Epithelial cell of esophagus (primary cell): ENCODE measurements at regions not wholly inside any gene's neighbourhood (a gene's known extent, or its start where the extent isn't known, plus 50 kb on each side); places are given as distances from the start of the nearest gene placed in this dataset.

Experiments
- DNase-seq: peaks from one replicate; pipeline ENCODE4 v3.0.0; 2010; ENCODE audit warnings: low read depth
- H3K4me3 ChIP-seq: 2 replicates; pipeline ENCODE4 v1.5.1; 2011; ENCODE audit warnings: mild to moderate bottlenecking, low read length, control low read depth
- TF ChIP-seq, protein P1 (sequence below): IDR thresholded peaks from 2 replicates; pipeline ENCODE4 v1.5.1; 2011; ENCODE audit warnings: low read depth, mild to moderate bottlenecking, low read length, control low read depth, inconsistent platforms; ENCODE audit not compliant: insufficient read depth; ENCODE audit errors: missing control alignments

DNA sequence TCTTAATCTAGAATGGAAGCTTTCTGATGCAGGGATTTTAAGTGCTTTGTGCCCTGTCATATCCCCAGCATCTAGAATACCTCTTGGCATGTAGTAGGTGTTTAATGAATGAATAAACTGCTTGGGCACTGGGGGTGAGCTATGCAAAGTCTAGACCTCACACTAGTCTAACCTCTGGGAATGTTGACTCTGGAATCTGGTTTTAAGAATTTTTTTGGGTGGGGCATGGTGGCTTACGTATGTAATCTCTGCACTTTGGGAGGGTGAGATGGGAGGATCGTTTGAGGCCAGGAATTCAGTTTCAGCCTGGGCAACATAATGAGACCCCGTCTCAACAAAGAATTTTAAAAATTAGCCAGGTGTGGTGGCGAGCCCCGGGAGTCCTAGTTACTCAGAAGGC, 146.3 kb upstream of the RGMA start:
- DNase-seq = no peak
- TF ChIP-seq, protein P1, sequence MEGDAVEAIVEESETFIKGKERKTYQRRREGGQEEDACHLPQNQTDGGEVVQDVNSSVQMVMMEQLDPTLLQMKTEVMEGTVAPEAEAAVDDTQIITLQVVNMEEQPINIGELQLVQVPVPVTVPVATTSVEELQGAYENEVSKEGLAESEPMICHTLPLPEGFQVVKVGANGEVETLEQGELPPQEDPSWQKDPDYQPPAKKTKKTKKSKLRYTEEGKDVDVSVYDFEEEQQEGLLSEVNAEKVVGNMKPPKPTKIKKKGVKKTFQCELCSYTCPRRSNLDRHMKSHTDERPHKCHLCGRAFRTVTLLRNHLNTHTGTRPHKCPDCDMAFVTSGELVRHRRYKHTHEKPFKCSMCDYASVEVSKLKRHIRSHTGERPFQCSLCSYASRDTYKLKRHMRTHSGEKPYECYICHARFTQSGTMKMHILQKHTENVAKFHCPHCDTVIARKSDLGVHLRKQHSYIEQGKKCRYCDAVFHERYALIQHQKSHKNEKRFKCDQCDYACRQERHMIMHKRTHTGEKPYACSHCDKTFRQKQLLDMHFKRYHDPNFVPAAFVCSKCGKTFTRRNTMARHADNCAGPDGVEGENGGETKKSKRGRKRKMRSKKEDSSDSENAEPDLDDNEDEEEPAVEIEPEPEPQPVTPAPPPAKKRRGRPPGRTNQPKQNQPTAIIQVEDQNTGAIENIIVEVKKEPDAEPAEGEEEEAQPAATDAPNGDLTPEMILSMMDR = no peak
- H3K4me3 ChIP-seq = no peak overlapping the region

DNA sequence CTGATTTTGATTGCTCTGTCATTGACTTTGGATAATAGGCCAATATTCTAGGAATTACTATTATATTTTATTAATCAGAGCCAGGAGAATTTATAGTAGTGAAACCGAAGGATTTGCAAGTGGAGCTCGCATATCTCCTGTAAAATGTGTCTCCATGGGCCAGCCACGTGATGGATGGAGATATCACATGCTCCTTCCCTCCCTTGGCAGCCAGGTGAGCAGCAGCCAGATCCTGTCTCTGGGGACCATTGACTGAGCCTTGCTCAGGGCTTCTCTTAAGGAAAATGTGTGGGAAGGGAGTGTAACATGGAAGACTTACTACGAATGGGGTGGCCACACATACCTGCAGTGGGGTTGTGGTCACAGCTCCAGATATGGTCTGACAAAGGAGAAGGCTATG, 144.7 kb upstream of the RGMA start:
- DNase-seq = no peak
- TF ChIP-seq, protein P1 = no peak
- no peak overlapping the region for H3K4me3 ChIP-seq

DNA sequence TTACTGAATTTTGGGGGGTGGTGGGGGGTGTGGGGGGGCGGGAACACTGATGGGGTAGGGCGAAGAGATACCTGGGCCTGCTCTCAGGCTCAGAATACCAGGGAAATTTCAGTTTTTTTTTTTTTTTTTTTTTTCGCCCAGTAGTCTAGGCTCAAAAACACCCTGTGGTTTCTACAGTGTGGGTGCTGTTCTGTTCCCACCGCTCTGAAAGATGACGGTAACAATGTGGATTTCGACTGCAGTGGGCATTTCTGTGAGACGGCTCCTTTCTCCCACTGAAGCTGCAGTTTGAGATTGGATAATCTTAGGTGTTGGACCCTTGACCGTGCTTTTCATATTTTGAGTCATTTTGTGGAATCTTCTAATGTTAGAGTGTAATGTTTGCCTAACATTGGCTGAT, 143.8 kb upstream of the RGMA start:
- TF ChIP-seq, protein P1 = no peak
- H3K4me3 ChIP-seq = no peak overlapping the region
- DNase-seq = no peak

DNA sequence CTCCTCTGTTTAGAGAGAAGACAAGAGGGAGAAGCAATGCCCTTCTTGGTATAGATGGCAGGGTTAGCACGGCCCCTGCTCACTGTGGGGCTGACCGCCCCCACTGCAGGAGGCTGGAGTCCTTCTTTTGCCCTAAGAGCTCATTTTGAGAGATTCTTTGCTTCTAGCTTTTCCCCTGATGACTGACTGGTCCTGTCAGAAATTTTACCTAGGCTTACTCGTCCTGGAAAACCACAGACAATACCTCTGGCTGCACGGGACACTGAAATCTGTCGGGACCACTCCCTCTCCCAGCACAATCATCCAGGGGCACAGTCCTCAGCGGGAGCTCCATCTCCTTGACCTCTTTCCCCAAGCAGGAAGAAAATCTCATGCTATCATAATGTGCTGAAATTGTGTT, 143.0 kb upstream of the RGMA start:
- no peak overlapping the region for H3K4me3 ChIP-seq
- DNase-seq = no peak
- TF ChIP-seq, protein P1 = no peak

DNA sequence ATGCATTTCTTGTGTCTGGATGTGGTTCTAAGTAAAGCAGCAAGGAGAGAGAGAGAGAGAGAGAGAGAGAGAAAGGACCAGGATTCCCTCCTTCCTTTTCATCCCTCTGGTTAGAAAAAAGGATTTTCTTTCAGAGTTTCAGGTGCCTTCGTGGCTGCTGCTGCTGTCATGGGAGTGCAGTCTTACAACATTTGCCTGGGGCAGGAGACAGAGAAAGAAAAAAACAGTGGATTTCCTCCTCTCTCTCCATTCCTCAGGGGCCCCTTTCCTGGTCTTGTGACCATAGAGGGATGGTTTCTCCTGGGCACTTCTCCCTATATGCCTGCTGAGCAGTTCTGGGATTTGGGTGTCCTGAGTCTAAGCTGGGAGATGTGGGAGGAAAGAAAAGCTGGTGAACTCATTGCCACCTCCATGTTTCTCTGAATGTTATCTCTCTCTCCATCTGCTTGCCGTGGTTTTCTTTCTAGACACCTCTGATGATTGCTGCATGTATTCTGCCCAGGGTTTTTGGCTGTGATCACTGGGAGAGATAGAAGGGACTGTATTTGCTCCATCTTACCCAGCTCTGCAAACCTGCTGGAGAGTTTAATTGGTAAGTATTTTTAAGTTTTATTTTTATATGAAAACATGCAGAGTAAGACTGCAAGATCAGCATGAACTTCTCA, 142.4 kb upstream of the RGMA start:
- TF ChIP-seq, protein P1 = no peak
- no peak for DNase-seq
- no peak overlapping the region for H3K4me3 ChIP-seq

DNA sequence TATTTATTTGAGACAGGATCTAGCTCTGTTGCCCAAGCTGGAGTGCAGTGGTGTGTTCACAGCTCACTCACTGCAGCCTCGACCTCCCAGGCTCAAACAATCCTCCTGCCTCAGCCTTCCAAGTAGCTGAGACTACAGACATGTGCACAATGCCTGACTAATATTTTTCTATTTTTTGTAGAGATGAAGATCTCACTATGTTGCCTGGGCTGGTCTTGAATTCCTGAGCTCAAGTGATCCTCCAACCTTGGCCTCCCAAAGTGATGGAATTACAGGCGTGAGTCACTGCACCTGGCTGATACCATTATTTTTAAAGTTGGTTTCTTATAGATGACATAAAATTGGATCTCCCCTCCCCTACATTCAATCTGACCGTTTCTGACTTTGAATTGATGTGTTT, 139.5 kb upstream of the RGMA start:
- TF ChIP-seq, protein P1 = no peak
- no peak for DNase-seq
- no peak overlapping the region for H3K4me3 ChIP-seq

DNA sequence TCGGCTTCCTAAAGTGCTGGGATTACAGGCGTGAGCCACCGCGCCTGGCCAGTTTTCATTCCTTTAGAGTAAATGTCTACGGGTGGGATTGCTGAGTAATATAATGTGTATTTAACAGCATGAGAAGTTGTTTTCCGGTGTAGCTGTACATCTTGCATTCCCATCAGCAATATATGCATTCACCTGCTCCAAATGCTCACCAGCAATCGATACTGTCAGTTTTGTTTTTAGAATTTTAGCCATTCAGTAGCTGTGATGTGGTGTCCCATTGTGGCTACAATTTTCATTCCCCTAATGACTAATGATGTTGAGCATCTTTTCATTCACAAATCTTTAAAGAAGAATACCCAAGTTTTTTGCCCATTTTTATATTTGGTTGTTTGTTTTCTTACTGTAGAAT, 134.8 kb upstream of the RGMA start:
- DNase-seq = no peak
- H3K4me3 ChIP-seq = no peak overlapping the region
- TF ChIP-seq, protein P1 = no peak
